GM12891 (cell line): ENCODE measurements at regions not wholly inside any gene's neighbourhood (a gene's known extent, or its start where the extent isn't known, plus 50 kb on each side); places are given as distances from the start of the nearest gene placed in this dataset.

Source experiments
- PAX5 ChIP-seq: IDR thresholded peaks from 2 replicates; pipeline ENCODE4 v1.6.1; 2011; ENCODE audit warnings: low read length, moderate library complexity, mild to moderate bottlenecking; ENCODE audit not compliant: insufficient read depth, severe bottlenecking
- POLR2A ChIP-seq: IDR thresholded peaks from 2 replicates; pipeline ENCODE4 v1.6.1; 2011; ENCODE audit warnings: low read depth, low read length, control low read depth
- POLR2AphosphoS5 ChIP-seq: IDR thresholded peaks from 2 replicates; pipeline ENCODE4 v1.6.1; 2011; ENCODE audit warnings: low read depth, low read length, control low read depth
- POU2F2 ChIP-seq: IDR thresholded peaks from 2 replicates; pipeline ENCODE4 v1.6.1; 2011; ENCODE audit warnings: low read depth, mild to moderate bottlenecking, control low read depth, low read length, moderate library complexity
- SPI1 ChIP-seq: IDR thresholded peaks from 2 replicates; pipeline ENCODE4 v1.6.1; 2011; ENCODE audit warnings: low read depth, low read length, control low read depth
- TAF1 ChIP-seq: IDR thresholded peaks from 2 replicates; pipeline ENCODE4 v1.6.1; 2011; ENCODE audit warnings: low read depth, low read length, control low read depth

DNA sequence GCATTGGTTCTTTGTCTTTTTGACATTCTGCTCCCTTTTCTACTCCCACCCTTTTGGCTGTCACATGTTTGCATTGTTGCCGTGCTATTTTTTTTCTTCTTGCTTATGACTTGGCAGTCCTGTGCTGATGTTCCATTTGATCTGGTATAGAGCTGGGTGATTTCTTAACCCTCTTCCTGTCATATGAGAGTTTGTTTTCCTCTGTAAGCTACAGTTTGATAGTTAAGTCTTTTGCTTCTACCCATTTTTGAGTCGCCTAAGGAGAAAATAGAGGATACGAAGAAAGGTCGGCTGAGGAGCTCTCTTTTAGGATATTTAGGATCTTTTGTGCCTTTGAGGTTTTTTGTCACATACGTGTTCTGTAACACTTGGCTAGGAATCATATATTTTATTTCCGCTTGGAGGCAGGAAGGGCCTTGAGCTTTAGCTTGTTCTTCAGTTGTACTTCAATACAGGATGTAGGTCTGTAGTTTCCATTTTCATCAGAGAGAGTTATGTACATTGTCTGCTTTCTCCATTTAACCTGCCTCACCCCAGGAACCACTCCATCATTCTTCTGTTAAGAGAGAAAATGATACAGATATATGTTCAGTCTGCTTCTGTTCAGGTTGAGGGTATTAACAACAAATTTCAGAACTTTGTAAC lies 150.7 kb downstream of the BACH1 start:
- no peak for TF ChIP-seq POLR2AphosphoS5
- TF ChIP-seq POLR2A: no peak
- no peak for TF ChIP-seq TAF1
- no peak for TF ChIP-seq SPI1
- TF ChIP-seq PAX5: no peak
- no peak for TF ChIP-seq POU2F2
